CD4-positive, alpha-beta T cell treated with Interferon gamma for 1 hour (primary cell): ENCODE measurements at regions not wholly inside any gene's neighbourhood (a gene's known extent, or its start where the extent isn't known, plus 50 kb on each side); places are given as distances from the start of the nearest gene placed in this dataset.

Experiments used
- DNase-seq: peaks from one replicate; pipeline ENCODE4 v3.0.0-alpha.2; 2020

GRCh38 chr14:84167026-84167425, 1362.9 kb upstream of the FLRT2 start:
- no peak for DNase-seq

DNA sequence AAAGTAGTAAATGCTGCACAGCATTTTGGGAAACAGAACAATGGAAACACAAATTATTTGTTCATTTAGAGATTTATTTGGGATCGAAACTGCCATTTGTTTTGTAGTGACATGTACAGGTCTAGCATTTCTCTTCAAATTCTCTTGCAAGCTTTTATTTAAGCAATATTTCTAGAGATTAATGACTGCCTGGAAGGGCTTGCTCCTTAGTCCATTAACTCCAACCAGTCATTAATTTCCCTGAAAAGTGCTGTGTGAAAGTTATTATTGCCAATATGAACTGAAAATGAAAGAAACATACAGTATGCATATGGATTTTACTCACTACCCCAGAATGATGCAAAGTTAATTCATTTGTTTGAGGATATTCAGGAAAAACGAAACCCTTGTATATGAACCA, 1349.6 kb upstream of the FLRT2 start:
- DNase-seq = no peak

- DNase-seq = no peak
Measured at GRCh38 chr14:84181072-84181471, 1348.9 kb upstream of the FLRT2 start.

GRCh38 chr14:84195514-84195913, 1334.4 kb upstream of the FLRT2 start:
- no peak for DNase-seq

GRCh38 chr14:84197704-84198103, 1332.2 kb upstream of the FLRT2 start:
- DNase-seq = no peak

GRCh38 chr14:84202486-84202885, 1327.5 kb upstream of the FLRT2 start:
- DNase-seq = no peak

- DNase-seq = no peak
Measured at GRCh38 chr14:84203896-84204295, 1326.0 kb upstream of the FLRT2 start.

GRCh38 chr14:84208451-84208850, 1321.5 kb upstream of the FLRT2 start:
- no peak for DNase-seq

DNA sequence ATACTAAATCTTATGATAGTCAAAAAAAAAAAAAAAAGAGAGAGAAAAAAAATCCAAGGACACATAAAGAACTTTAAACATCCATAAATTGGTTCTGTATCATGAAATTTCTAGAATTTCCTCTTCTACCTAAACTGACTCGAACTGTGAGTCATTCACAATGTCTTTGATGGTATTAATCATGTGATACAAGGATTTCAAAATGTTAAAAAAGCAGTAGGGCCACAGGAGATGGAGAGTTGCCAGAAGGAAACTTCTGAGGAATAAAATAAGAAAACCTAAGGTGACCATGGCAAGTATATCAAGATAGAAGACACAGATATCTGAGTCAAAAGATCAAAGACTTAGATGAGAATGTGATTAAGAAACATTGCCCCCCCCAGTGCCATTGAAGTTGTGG, 1320.9 kb upstream of the FLRT2 start:
- DNase-seq = no peak

DNA sequence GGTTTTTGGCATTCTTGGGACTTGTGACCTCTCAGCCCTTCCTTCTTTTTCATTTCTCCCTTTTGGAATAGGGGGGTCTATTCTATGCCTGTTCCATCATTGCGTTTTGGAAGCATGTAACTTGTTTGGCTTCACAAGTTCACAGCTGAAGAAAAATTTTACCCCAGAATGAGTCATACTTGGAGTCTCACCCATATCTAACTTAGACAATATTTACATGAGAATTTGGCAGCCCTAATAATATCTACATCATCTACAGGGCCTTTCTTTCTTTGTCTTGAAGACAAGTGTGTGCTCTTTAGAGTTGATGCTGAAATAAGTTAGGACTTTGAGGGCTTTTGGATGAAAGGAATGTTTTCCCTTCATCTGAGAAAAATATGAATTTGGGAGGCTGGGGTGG, 1312.9 kb upstream of the FLRT2 start:
- no peak for DNase-seq

GRCh38 chr14:84225268-84225667, 1304.7 kb upstream of the FLRT2 start:
- no peak for DNase-seq

- no peak for DNase-seq
Measured at GRCh38 chr14:84228702-84229101, 1301.2 kb upstream of the FLRT2 start.

DNA sequence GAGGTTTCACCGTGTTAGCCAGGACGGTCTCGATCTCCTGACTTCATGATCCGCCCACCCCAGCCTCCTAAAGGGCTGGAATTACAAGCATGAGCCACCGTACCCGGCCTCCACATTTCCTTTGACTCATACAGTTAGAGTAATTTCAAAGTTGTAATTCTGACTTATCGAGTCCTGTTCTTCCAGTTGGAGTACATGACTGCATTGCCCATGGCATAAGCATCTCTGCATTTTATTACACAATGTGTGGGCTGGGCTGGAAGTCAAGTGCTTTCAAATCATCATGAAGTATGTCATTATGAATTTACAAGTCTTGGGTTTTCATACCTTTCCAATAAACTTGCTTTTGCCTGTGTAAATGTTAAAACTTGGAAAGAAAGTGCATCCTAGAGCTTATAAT, 1295.7 kb upstream of the FLRT2 start:
- DNase-seq = no peak

GRCh38 chr14:84236290-84236689, 1293.7 kb upstream of the FLRT2 start:
- no peak for DNase-seq

DNA sequence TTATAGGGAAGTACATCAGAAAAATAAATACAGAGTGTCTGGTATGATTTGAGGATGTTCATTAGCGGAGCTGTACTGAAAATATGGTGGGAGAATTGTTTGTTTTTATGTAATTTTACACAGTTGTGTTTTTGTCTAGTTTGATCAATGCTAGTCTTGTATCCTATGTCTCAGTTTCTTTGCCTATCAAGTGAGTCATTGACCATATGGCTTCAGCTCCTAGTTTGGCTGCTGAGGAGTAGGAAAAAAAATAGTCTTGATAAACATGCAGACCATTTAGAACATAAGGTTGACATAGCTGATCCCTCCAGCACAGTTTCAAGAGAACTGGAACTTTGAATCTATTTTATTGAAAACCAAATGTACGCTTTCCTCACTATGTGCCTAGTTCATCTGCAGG, 1292.1 kb upstream of the FLRT2 start:
- DNase-seq = no peak

DNA sequence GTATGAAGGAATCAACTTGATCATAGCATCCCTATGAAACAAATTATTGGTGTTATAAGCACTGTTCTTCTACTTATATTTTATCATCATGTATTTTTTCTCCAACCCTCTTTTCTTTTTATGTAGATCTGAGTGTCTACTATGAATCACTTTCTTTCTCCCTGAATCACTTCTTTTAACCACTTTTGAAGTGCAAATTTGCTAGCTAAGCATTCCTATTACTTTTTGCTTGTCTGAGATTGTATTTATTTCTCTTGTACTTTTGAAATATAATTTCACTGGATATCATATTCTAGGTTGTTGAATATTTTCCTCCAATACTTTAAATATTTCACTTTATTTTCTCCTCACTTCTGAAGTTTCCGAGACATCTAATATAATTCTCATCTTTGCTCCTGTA, 1282.3 kb upstream of the FLRT2 start:
- DNase-seq = no peak

- DNase-seq = no peak
Measured at GRCh38 chr14:84250893-84251292, 1279.1 kb upstream of the FLRT2 start.

DNA sequence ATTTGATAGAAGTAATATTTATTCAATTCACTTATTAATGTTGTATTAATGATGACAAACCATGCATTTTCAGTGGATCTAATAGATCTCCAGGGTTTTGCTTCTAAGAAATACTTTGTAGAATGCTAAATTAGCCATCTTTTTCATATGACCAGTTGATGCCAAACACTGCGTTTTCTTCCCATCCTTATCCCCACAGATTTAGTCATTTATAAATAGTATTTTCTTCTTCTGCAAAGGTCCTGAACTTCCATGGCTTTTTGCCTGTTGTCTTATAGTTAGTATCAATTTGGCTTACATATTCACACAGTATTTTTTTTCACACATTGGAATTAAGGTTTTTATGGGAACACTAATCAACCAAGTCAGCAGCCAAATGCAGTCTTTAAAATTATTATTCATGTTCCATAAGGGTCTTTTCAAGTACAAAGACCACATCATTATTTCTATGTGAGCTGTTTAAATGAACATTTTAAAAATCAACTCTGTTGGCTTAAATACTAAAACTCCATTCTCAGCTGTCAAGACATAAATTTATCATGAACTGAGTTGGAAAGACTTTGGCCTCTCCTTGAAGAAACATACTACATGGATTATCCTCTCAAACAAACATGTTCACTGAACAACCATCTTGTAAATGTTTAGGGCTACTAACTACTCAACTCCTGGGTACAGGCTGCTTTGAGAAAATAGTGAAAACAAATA, 1278.4 kb upstream of the FLRT2 start:
- DNase-seq = no peak

- no peak for DNase-seq
Measured at GRCh38 chr14:84252706-84253105, 1277.2 kb upstream of the FLRT2 start.

DNA sequence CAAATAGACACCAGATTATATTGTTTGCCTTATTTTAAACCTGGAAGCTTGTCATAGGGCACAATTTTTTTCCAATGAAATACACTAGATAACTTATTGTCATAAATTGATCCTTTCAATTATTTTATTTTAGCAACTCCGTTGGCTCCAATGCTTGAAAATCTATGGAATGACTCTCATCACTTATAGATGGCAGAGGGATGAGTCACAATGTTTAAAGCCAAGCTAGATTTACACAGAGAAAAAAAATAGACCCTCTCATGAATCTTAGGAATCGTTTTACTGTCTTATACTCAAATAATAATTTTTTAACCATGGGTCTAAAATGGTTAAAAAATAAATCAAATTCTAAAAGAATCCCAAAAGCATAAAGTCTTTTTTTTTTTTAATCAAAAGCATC, 1276.6 kb upstream of the FLRT2 start:
- no peak for DNase-seq

DNA sequence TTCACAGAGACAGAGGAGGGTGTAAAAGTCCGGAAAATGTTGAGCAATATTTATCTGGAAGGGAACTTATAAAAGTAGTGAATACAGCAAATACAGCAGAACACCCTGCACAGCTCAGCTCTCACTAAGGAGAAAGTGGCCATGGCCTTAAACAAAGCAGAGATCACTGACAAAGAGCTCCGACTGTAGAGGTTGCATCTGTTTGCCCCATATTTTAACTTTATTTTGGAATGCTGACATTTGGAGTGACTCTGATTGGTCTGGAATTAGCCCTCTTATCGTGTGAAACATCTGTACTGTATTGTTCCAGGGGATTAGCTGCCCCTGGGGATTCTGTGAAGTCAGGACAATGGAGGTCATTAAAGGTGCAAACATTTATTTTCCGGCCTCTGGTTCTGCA, 1275.7 kb upstream of the FLRT2 start:
- DNase-seq = no peak

DNA sequence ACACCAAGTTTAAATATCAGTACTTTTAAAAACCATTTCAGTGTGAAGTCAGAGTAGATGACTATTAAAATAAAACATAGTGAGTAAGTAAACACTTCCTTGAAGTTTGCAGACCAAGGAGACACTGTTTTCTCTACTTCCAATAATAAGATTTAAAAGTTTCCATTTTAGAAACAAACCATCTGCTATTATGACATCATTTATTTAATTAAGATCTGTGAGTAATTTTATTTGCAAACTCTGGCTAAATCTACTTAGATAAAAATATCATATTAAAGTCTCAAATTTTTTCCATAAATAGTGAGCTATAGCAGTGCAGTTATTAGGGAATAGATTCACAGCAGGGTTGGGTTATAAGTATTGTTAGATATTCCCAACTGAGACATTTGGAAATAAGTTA, 1267.0 kb upstream of the FLRT2 start:
- DNase-seq = no peak

- no peak for DNase-seq
Measured at GRCh38 chr14:84272290-84272721, 1257.6 kb upstream of the FLRT2 start.

GRCh38 chr14:84273181-84273580, 1256.8 kb upstream of the FLRT2 start:
- no peak for DNase-seq

DNA sequence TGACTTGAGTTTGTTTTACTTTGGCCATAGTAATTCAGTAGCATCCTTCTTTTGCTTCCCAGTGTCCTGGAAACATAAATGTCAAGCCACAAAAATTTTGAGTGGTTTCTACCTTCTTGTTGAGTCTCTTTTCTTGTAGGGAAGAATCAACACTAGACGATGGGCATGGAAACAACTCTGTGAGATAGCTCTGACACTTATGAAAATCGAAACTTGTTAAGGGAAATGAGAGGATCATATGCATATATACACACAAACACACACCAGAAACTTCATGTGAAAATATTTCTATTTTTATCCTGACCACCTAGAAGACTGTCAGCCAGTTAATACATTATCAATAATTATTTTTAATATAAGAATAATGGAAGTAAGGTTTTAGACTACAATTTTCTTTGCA, 1247.3 kb upstream of the FLRT2 start:
- DNase-seq = no peak

GRCh38 chr14:84288781-84289180, 1241.2 kb upstream of the FLRT2 start:
- no peak for DNase-seq
